A673 (cell line): ENCODE measurements at regions not wholly inside any gene's neighbourhood (a gene's known extent, or its start where the extent isn't known, plus 50 kb on each side); places are given as distances from the start of the nearest gene placed in this dataset.
"Not testable (repeated sequence)": the region's sequence is repeated elsewhere in the genome, so short reads cannot be mapped to it uniquely, and the experiment has no call there.

ENCODE experiments used
- CTCF ChIP-seq: fragments of 300-800, 200-600 bp; sonication (generic); conservative IDR thresholded peaks from 2 replicates; pipeline ENCODE4 v1.5.1; 2017; ENCODE audit warnings: low read depth, mild to moderate bottlenecking, antibody characterized with exemption, low read length, moderate library complexity, mixed read lengths
- EZH2 ChIP-seq: fragments of 200-600 bp; sonication (generic); IDR thresholded peaks from 2 replicates; pipeline ENCODE4 v1.6.1; 2017; ENCODE audit warnings: borderline replicate concordance, low read depth, mild to moderate bottlenecking, mixed read lengths, antibody characterized with exemption, low read length; ENCODE audit not compliant: poor library complexity, severe bottlenecking

GRCh38 chr7:12043457-12043856 is 167.6 kb upstream of the TMEM106B start:
- not testable (repeated sequence) for TF ChIP-seq CTCF, EZH2
